Breast epithelium (tissue), 4 donors: ENCODE measurements at regions not wholly inside any gene's neighbourhood (a gene's known extent, or its start where the extent isn't known, plus 50 kb on each side); places are given as distances from the start of the nearest gene placed in this dataset.
A peak's percentile ranks its signal among the peaks of the same experiment; 100 is the strongest.

Experiments used
- DNase-seq, 2 donors: peaks; one replicate each; pipeline ENCODE4 v3.0.0-alpha.2; 2019; ENCODE audit warnings: low spot score in 2 of 2
- H3K27ac ChIP-seq, 2 donors: fragments of 200-600 bp; sonication (generic) in 1 of 2; one replicate each; pipeline ENCODE4 v1.5.1; 2016 to 2019; ENCODE audit warnings: mild to moderate bottlenecking in 1 of 2
- H3K27me3 ChIP-seq, 2 donors: fragments of 200-600 bp; sonication (generic) in 1 of 2; one replicate each; pipeline versions ENCODE4 v1.5.1 to v1.6.0; 2017 to 2019; ENCODE audit warnings: control low read depth in 1 of 2, mild to moderate bottlenecking in 1 of 2
- H3K36me3 ChIP-seq: fragments of 200-600 bp; one replicate; pipeline ENCODE4 v1.5.1; 2019
- H3K4me1 ChIP-seq, 2 donors: fragments of 200-600 bp; sonication (generic); one replicate each; pipeline ENCODE4 v1.5.1; 2016 to 2019; ENCODE audit warnings: control low read depth in 1 of 2
- H3K4me3 ChIP-seq, 3 donors: fragments of 200-600 bp; sonication (generic); 1 replicate in 2 of 3; 2 replicates in 1 of 3; pipeline ENCODE4 v1.5.1; 2016 to 2019; ENCODE audit warnings: mild to moderate bottlenecking in 3 of 3, moderate library complexity in 2 of 3
- H3K9me3 ChIP-seq, 2 donors: fragments of 200-600 bp; sonication (generic) in 1 of 2; one replicate each; pipeline ENCODE4 v1.5.1; 2016 to 2019; ENCODE audit warnings: control low read depth in 1 of 2
- POLR2A ChIP-seq: fragments of 450-650 bp; IDR thresholded peaks from one replicate; pipeline ENCODE4 v1.6.1; 2016; ENCODE audit warnings: antibody characterized with exemption, mild to moderate bottlenecking, moderate library complexity
- POLR2AphosphoS5 ChIP-seq, 3 donors: sonication (generic); formaldehyde crosslinking; IDR thresholded peaks; one replicate each; pipeline ENCODE4 v1.6.1; 2017; ENCODE audit warnings: antibody characterized with exemption in 3 of 3
- intact Hi-C: fragments of 100-400 bp; cut with DNase I; formaldehyde crosslinking; loops from one replicate; pipeline ENCODE4 v1.15.1; 2023; ENCODE audit warnings: low total_unique reads
- TF ChIP-seq, protein P1 (sequence below), 3 donors: fragments of 450-650 bp; IDR thresholded peaks; one replicate each; pipeline ENCODE4 v1.5.1; 2016 to 2017; ENCODE audit warnings: antibody characterized with exemption in 3 of 3, mild to moderate bottlenecking in 3 of 3, moderate library complexity in 3 of 3

DNA sequence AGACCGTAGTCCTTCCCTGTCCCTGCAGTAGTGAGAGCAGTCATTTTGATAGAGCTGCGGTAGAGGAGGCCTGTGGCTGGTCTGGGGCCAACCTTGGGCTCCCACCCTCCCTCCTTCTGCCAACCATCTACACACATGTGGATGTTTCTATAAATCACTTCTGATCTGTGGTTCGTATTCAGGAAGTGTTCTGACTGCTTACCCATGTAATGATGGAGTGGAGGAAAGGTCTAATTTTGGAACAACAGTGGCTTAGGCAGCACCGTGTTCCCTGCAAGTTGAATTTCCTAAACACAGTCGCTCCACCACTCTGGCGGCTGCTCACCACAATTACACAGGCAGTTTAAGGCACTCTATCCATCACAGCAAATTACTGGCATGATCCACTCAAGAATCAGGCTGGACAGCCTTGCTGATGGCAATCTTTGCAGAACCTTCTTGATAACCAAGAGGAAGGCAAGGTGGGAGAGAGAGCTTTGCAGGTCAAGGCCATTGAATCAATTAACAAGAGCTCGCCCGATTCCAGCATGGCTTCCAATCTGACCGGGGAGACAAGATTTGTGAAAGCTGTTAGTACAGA, 104.7 kb upstream of the VEPH1 start:
- H3K9me3 ChIP-seq, result no peaks in the 10 kb centered on the region
- H3K4me3 ChIP-seq, result no peak overlapping the region
- no peaks in the 10 kb centered on the region for H3K36me3 ChIP-seq
- TF ChIP-seq, protein P1, sequence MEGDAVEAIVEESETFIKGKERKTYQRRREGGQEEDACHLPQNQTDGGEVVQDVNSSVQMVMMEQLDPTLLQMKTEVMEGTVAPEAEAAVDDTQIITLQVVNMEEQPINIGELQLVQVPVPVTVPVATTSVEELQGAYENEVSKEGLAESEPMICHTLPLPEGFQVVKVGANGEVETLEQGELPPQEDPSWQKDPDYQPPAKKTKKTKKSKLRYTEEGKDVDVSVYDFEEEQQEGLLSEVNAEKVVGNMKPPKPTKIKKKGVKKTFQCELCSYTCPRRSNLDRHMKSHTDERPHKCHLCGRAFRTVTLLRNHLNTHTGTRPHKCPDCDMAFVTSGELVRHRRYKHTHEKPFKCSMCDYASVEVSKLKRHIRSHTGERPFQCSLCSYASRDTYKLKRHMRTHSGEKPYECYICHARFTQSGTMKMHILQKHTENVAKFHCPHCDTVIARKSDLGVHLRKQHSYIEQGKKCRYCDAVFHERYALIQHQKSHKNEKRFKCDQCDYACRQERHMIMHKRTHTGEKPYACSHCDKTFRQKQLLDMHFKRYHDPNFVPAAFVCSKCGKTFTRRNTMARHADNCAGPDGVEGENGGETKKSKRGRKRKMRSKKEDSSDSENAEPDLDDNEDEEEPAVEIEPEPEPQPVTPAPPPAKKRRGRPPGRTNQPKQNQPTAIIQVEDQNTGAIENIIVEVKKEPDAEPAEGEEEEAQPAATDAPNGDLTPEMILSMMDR (IDR thresholded peaks at IDR 0.05), result no peak
- TF ChIP-seq POLR2AphosphoS5 (IDR thresholded peaks at IDR 0.05) (no peak), POLR2A (no peak)
- no peak overlapping the region for H3K27ac ChIP-seq
- no peaks in the 10 kb centered on the region for H3K4me1 ChIP-seq
- no peak for DNase-seq
- no peaks in the 10 kb centered on the region for H3K27me3 ChIP-seq
- intact Hi-C loops, result no loop called here

DNA sequence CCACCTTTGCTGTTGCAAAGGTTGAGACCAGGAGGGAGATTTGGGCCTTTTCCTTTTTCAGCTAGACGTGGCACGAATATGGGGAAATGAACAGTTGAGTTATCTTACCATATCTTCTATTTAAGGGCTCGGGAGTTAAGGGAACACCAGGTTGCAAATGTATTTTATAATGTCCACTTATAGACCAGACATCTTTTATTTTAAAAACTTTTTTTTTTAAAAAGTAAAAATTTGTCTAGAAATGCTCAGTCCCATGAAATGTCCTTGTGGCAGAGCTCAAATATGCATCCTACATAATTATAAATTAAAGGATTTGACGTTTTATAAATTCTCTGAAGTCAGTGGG, 103.6 kb upstream of the VEPH1 start:
- Histone ChIP-seq H3K27ac (no peak overlapping the region), H3K9me3 (no peaks in the 10 kb centered on the region), H3K4me1 (no peaks in the 10 kb centered on the region), H3K4me3 (no peak overlapping the region), H3K27me3 (no peaks in the 10 kb centered on the region), H3K36me3 (no peaks in the 10 kb centered on the region)
- intact Hi-C loops, result no loop called here
- TF ChIP-seq POLR2A, result no peak
- TF ChIP-seq, protein P1 (IDR thresholded peaks at IDR 0.05), result no peak
- TF ChIP-seq POLR2AphosphoS5 (IDR thresholded peaks at IDR 0.05), result no peak
- DNase-seq, result no peak

DNA sequence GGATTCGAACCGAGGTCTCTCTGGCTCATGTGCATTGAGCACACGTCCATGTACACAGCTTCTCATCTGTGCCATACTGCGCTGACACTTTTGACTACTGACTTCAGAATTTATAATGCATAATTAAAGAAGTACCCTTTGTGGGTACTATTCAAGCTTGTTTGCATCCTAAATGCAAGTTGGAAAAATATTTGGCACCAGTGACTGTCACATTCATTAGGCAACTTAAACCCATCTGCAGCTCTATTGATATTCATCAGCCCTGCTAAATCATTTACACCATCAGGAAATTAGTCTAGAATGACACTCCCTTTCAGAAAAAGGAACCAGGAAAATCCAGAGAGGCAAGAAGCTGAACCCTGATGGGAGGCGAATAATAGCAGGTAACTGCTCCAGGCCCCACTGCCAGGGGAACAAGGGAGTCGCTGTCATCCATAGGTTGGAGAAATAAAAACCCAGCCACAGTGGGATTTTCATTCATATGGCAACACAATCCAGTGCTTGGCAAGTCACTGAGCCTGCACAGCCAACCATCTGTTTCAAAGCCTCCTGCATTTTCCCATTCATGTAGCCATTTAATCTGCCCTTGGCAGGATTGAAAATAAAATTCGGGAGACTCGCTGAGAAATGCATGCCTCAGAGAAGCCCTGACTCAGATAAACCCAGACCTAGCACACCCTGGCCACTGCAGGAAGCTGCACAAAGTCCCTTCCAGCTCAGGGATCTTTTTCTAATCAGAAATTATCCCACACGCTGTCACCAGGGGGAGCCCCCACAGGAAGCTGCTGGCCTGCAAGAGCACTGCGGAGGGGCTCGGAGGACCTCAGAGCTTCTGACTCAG, 103.0 kb upstream of the VEPH1 start:
- intact Hi-C loops, result no loop called here
- peak in 1 of 2 donors; percentile 56 for DNase-seq

DNA sequence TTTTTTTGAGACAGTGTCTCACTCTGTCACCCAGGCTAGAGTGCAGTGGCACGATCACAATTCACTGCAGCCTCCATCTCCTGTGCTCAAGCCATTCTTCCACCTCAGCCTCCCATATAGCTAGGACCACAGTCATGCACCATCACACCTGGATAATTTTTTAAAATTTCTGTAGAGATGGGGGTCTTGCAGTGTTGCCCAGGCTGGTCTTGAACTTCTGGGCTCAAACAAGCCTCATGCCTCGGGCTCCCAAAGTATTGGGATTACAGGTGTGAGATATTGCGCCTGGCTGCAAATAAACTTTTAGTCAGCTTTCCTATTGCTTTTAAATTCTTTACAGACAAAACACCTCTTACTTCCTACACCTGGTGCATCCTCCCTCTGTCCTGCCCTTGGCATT, 102.1 kb upstream of the VEPH1 start:
- no peak for TF ChIP-seq POLR2AphosphoS5 (IDR thresholded peaks at IDR 0.05)
- H3K36me3 ChIP-seq, result no peaks in the 10 kb centered on the region
- no peaks in the 10 kb centered on the region for H3K4me1 ChIP-seq
- H3K9me3 ChIP-seq, result no peaks in the 10 kb centered on the region
- H3K27ac ChIP-seq, result no peak overlapping the region
- intact Hi-C loops, result no loop called here
- no peak overlapping the region for H3K4me3 ChIP-seq
- DNase-seq, result no peak
- H3K27me3 ChIP-seq, result no peaks in the 10 kb centered on the region

More for the DNA sequence above, 103.0 kb upstream of the VEPH1 start:
- TF ChIP-seq, protein P1 (IDR thresholded peaks at IDR 0.05), result peak; percentile 42 to 66 (median 49)
- TF ChIP-seq POLR2A, result no peak
- H3K27ac ChIP-seq, result no peak overlapping the region
- no peaks in the 10 kb centered on the region for H3K4me1 ChIP-seq
- no peak overlapping the region for H3K4me3 ChIP-seq
- no peaks in the 10 kb centered on the region for H3K9me3 ChIP-seq
- H3K36me3 ChIP-seq, result no peaks in the 10 kb centered on the region
- no peaks in the 10 kb centered on the region for H3K27me3 ChIP-seq

DNA sequence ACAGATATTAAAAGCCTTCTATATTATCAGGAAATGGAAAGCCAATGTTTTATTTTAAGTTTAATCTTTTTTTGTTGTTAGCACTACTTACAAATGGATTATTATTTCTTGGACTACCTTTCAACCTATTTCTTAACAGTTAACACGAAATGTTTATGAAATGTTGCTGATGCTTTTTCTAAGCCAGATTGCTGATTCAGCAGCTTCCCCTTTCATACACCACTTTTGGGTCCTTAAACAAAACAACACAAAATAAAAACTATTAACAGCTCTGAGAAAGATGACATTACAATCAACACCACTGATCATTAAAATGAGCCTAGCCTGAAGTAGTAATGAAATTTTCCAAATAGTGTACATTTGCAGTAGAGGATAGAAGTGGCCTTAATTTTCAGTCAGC, 99.2 kb upstream of the VEPH1 start:
- no peaks in the 10 kb centered on the region for H3K9me3 ChIP-seq
- no peaks in the 10 kb centered on the region for H3K4me1 ChIP-seq
- intact Hi-C loops, result no loop called here
- no peak overlapping the region for H3K4me3 ChIP-seq
- H3K36me3 ChIP-seq, result no peaks in the 10 kb centered on the region
- TF ChIP-seq, protein P1 (IDR thresholded peaks at IDR 0.05), result no peak
- TF ChIP-seq POLR2AphosphoS5 (IDR thresholded peaks at IDR 0.05) (no peak), POLR2A (no peak)
- H3K27me3 ChIP-seq, result no peaks in the 10 kb centered on the region
- no peak overlapping the region for H3K27ac ChIP-seq
- DNase-seq, result no peak
